ENCODE measurements at regions not wholly inside any gene's neighbourhood (a gene's known extent, or its start where the extent isn't known, plus 50 kb on each side); places are given as distances from the start of the nearest gene placed in this dataset.

- TF ChIP-seq MAX (IDR thresholded peaks at IDR 0.05): no peak
- no peak for TF ChIP-seq YY1 (IDR thresholded peaks at IDR 0.05; ENCODE audit: low read depth)
- TF ChIP-seq TAF1 (IDR thresholded peaks at IDR 0.05; ENCODE audit: low read depth): no peak
- no peak for TF ChIP-seq FOXM1 (IDR thresholded peaks at IDR 0.05; ENCODE audit: borderline replicate concordance, low read depth)
- no peak for TF ChIP-seq NFIC (IDR thresholded peaks at IDR 0.05)
- TF ChIP-seq RAD21 (IDR thresholded peaks at IDR 0.05; ENCODE audit: low read depth): no peak
- no peak for TF ChIP-seq CEBPB (IDR thresholded peaks at IDR 0.05)
- TF ChIP-seq ZBTB7A (IDR thresholded peaks at IDR 0.05; ENCODE audit: low read depth): no peak
- TF ChIP-seq CREB1 (IDR thresholded peaks at IDR 0.05; ENCODE audit: low read depth): no peak
Measured at GRCh38 chr16:65218348-65218747, 96.5 kb upstream of the CDH11 start.

All from Ishikawa (cell line).